Fibroblast of lung (primary cell): ENCODE measurements at regions not wholly inside any gene's neighbourhood (a gene's known extent, or its start where the extent isn't known, plus 50 kb on each side); places are given as distances from the start of the nearest gene placed in this dataset.
A peak's percentile ranks its signal among the peaks of the same experiment; 100 is the strongest.
"Not testable (repeated sequence)": the region's sequence is repeated elsewhere in the genome, so short reads cannot be mapped to it uniquely, and the experiment has no call there.

Experiments used
- DNase-seq, 2 donors: peaks; one replicate each; pipeline versions ENCODE4 v3.0.0 to v3.0.0-alpha.2; 2010; ENCODE audit warnings: low read depth in 2 of 2
- H2AFZ ChIP-seq: 2 replicates; pipeline ENCODE4 v1.5.1; 2012; ENCODE audit warnings: low read length, control low read depth, inconsistent platforms
- H3K27ac ChIP-seq: 2 replicates; pipeline ENCODE4 v1.5.1; 2011; ENCODE audit warnings: low read length, control low read depth; ENCODE audit not compliant: insufficient read depth
- H3K27me3 ChIP-seq: 2 replicates; pipeline ENCODE4 v1.5.1; 2011; ENCODE audit warnings: mild to moderate bottlenecking, low read length; ENCODE audit not compliant: control insufficient read depth, insufficient read depth
- H3K36me3 ChIP-seq: 2 replicates; pipeline ENCODE4 v1.5.1; 2011; ENCODE audit warnings: low read length; ENCODE audit not compliant: control insufficient read depth, insufficient read depth
- H3K4me1 ChIP-seq: 2 replicates; pipeline ENCODE4 v1.5.1; 2011; ENCODE audit warnings: low read length; ENCODE audit not compliant: control insufficient read depth, insufficient read depth; ENCODE audit errors: extremely low read depth
- H3K4me2 ChIP-seq: 2 replicates; pipeline ENCODE4 v1.5.1; 2011; ENCODE audit warnings: low read length, control low read depth; ENCODE audit not compliant: insufficient read depth; ENCODE audit errors: extremely low read depth
- H3K4me3 ChIP-seq, 4 experiments: fragments of 200-600 bp in 1 of 4; sonication (generic) in 1 of 4; replicated peaks in 1 of 4; 2 replicates each; pipeline ENCODE4 v1.5.1; 2011 to 2016; ENCODE audit warnings: low read length in 4 of 4, low read depth in 3 of 4, mild to moderate bottlenecking in 3 of 4, control low read depth in 2 of 4, inconsistent platforms in 1 of 4, mixed read lengths in 1 of 4; ENCODE audit not compliant: insufficient read depth in 1 of 4; ENCODE audit errors: control extremely low read depth in 1 of 4
- H3K79me2 ChIP-seq: 2 replicates; pipeline ENCODE4 v1.5.1; 2012; ENCODE audit warnings: mild to moderate bottlenecking, low read length, inconsistent platforms; ENCODE audit not compliant: control insufficient read depth, insufficient read depth
- H3K9ac ChIP-seq: 2 replicates; pipeline ENCODE4 v1.5.1; 2011; ENCODE audit warnings: mild to moderate bottlenecking, low read length, control low read depth; ENCODE audit not compliant: insufficient read depth
- H3K9me3 ChIP-seq: 2 replicates; pipeline ENCODE4 v1.5.1; 2012; ENCODE audit warnings: low read depth, low read length; ENCODE audit not compliant: control insufficient read depth, insufficient read depth
- H4K20me1 ChIP-seq: 2 replicates; pipeline ENCODE4 v1.5.1; 2011; ENCODE audit warnings: low read length; ENCODE audit not compliant: control insufficient read depth, insufficient read depth; ENCODE audit errors: extremely low read depth
- CTCF ChIP-seq, 2 donors: IDR thresholded peaks in 1 of 2; conservative IDR thresholded peaks in 1 of 2; 1 replicate in 1 of 2; 2 replicates in 1 of 2; pipeline ENCODE4 v1.5.1; 2011 to 2012; ENCODE audit warnings: low read length in 2 of 2, control low read depth in 1 of 2, inconsistent platforms in 1 of 2, low read depth in 1 of 2, mild to moderate bottlenecking in 1 of 2
- EZH2 ChIP-seq: IDR thresholded peaks from 2 replicates; pipeline ENCODE4 v1.5.1; 2012; ENCODE audit warnings: low read length, control low read depth, mild to moderate bottlenecking; ENCODE audit errors: missing control alignments

GRCh38 chr20:26277339-26277738, 580.7 kb upstream of the ZNF337 start:
- Histone ChIP-seq H3K27me3 (no peaks in the 10 kb centered on the region), H3K36me3 (no peaks in the 10 kb centered on the region), H3K9me3 (no peaks in the 10 kb centered on the region), H3K27ac (no peak overlapping the region), H3K4me1 (no peaks in the 10 kb centered on the region), H3K9ac (no peak overlapping the region), H4K20me1 (no peaks in the 10 kb centered on the region), H2AFZ (no peak overlapping the region), H3K79me2 (no peaks in the 10 kb centered on the region), H3K4me3 (no peak overlapping the region), H3K4me2 (no peak overlapping the region)
- no peak for TF ChIP-seq CTCF (conservative IDR thresholded peaks at IDR 0.05 in 1 of 2, IDR thresholded peaks at IDR 0.05 in 1 of 2; ENCODE audit: low read depth in 1 of 2, low read length in 2 of 2)
- no peak for TF ChIP-seq EZH2
- DNase-seq: no peak

- Histone ChIP-seq H2AFZ (no peak overlapping the region), H3K4me3 (no peak overlapping the region)
Observed at GRCh38 chr20:26276554-26277210, 580.0 kb upstream of the ZNF337 start.

GRCh38 chr20:26268762-26269161, 572.1 kb upstream of the ZNF337 start:
- H3K9ac ChIP-seq, H3K9me3 ChIP-seq, H3K4me3 ChIP-seq, H3K4me2 ChIP-seq, DNase-seq, H4K20me1 ChIP-seq, H3K79me2 ChIP-seq, H3K27me3 ChIP-seq, H3K4me1 ChIP-seq, H2AFZ ChIP-seq, H3K36me3 ChIP-seq, H3K27ac ChIP-seq: not testable (repeated sequence)

More at GRCh38 chr20:26276554-26277210, 580.0 kb upstream of the ZNF337 start:
- H3K9ac ChIP-seq: no peak overlapping the region
- no peak for TF ChIP-seq CTCF (conservative IDR thresholded peaks at IDR 0.05 in 1 of 2, IDR thresholded peaks at IDR 0.05 in 1 of 2; ENCODE audit: low read depth in 1 of 2, low read length in 2 of 2)
- no peak for TF ChIP-seq EZH2
- H3K36me3 ChIP-seq: no peaks in the 10 kb centered on the region
- H3K79me2 ChIP-seq: no peaks in the 10 kb centered on the region
- H3K4me1 ChIP-seq: no peaks in the 10 kb centered on the region
- no peak overlapping the region for H3K4me2 ChIP-seq
- H4K20me1 ChIP-seq: no peaks in the 10 kb centered on the region
- DNase-seq: peak in 1 of 2 donors; percentile 30
- H3K9me3 ChIP-seq: no peaks in the 10 kb centered on the region
- no peak overlapping the region for H3K27ac ChIP-seq
- no peaks in the 10 kb centered on the region for H3K27me3 ChIP-seq

GRCh38 chr20:26260925-26261324, 564.3 kb upstream of the ZNF337 start:
- H4K20me1 ChIP-seq, H3K9me3 ChIP-seq, H3K27ac ChIP-seq, H3K4me1 ChIP-seq, H3K27me3 ChIP-seq, DNase-seq, H3K4me2 ChIP-seq, H3K4me3 ChIP-seq, H3K79me2 ChIP-seq, H2AFZ ChIP-seq, H3K9ac ChIP-seq, H3K36me3 ChIP-seq: not testable (repeated sequence)

- H3K9me3 ChIP-seq, DNase-seq, H3K27ac ChIP-seq, H3K4me3 ChIP-seq, H3K36me3 ChIP-seq, H3K27me3 ChIP-seq, H3K79me2 ChIP-seq, H3K4me1 ChIP-seq, H3K9ac ChIP-seq, H3K4me2 ChIP-seq, H4K20me1 ChIP-seq, H2AFZ ChIP-seq: not testable (repeated sequence)
Observed at GRCh38 chr20:26252311-26252975, 555.8 kb upstream of the ZNF337 start.
